K562 (cell line): ENCODE measurements at regions not wholly inside any gene's neighbourhood (a gene's known extent, or its start where the extent isn't known, plus 50 kb on each side); places are given as distances from the start of the nearest gene placed in this dataset.
"Not testable (repeated sequence)": the region's sequence is repeated elsewhere in the genome, so short reads cannot be mapped to it uniquely, and the experiment has no call there.

Experiments used
- ATAC-seq: fragments of 200-7000 bp; cut with Tn5 transposase; 3 replicates; pipeline ENCODE4 v1.9.1; 2020; ENCODE audit warnings: moderate library complexity
- BruUV-seq: library from RNA; stranded (reverse); fragments of 400-500 nt; replicated peaks from 2 replicates; lab custom pipeline; 2021; lab: Mats Ljungman, UMichigan
- CTCF ChIA-PET: fragments of 300-600 bp; formaldehyde crosslinking; extraction: SDS; loops from one replicate; lab custom pipeline; 2021; ENCODE audit warnings: low intra/inter-chr PET ratio; lab: Yijun Ruan, JAX
- POLR2A ChIA-PET: fragments of 300-600, 350-650 bp; sonication (Branson Sonifier 250); formaldehyde crosslinking; extraction: SDS; loops from one replicate; lab custom pipeline; 2021; ENCODE audit warnings: antibody characterized with exemption, inconsistent platforms; lab: Yijun Ruan, JAX
- DNase-seq, 4 experiments: peaks; one replicate each; pipeline versions ENCODE4 v3.0.0 to v3.0.0-alpha.2; 2011 to 2018; ENCODE audit warnings: low spot score in 3 of 4, mixed read lengths in 3 of 4; ENCODE audit errors: extremely low read depth in 1 of 4
- FAIRE-seq: peaks from 2 replicates; lab custom pipeline; 2011; peaks lifted over from hg19 to GRCh38; lab: Jason Lieb, UNC
- H2AFZ ChIP-seq: 2 replicates; pipeline ENCODE4 v1.6.0; 2011; ENCODE audit warnings: low read depth, low read length, control low read depth, inconsistent platforms
- H3K27ac ChIP-seq: fragments of 200-600 bp; 3 replicates; pipeline ENCODE4 v1.8.0; 2011; ENCODE audit warnings: low read depth, mild to moderate bottlenecking, control low read depth, inconsistent platforms, low read length, moderate library complexity, mixed read lengths; ENCODE audit errors: extremely low read depth
- H3K27me3 ChIP-seq, 2 experiments: fragments of 300-600 bp in 1 of 2; 2 replicates in 1 of 2; 3 replicates in 1 of 2; pipeline versions ENCODE4 v1.6.0 to v1.8.0; 2011; ENCODE audit warnings: inconsistent platforms in 2 of 2, low read length in 2 of 2, mild to moderate bottlenecking in 1 of 2, mixed read lengths in 1 of 2, moderate library complexity in 1 of 2; ENCODE audit not compliant: control insufficient read depth in 2 of 2, insufficient read depth in 2 of 2
- H3K36me3 ChIP-seq: fragments of 300-600 bp; 3 replicates; pipeline ENCODE4 v1.8.0; 2011; ENCODE audit warnings: mild to moderate bottlenecking, low read length, inconsistent platforms; ENCODE audit not compliant: control insufficient read depth, insufficient read depth
- H3K4me1 ChIP-seq, 2 experiments: fragments of 200-600 bp in 1 of 2; replicated peaks in 1 of 2; 2 replicates in 1 of 2; 3 replicates in 1 of 2; pipeline versions ENCODE4 v1.5.1 to v1.8.0; 2011; ENCODE audit warnings: inconsistent platforms in 2 of 2, low read length in 2 of 2, mild to moderate bottlenecking in 1 of 2, mixed read lengths in 1 of 2, moderate library complexity in 1 of 2; ENCODE audit not compliant: control insufficient read depth in 2 of 2, insufficient read depth in 2 of 2
- H3K4me2 ChIP-seq: 2 replicates; pipeline ENCODE4 v1.6.1; 2011; ENCODE audit warnings: low read length, control low read depth, inconsistent platforms, mixed read lengths; ENCODE audit not compliant: insufficient read depth
- H3K4me3 ChIP-seq: fragments of 200-600 bp; sonication (generic), shearing (Covaris generic); 2 replicates; pipeline ENCODE4 v1.5.1; 2016; ENCODE audit warnings: control low read depth, inconsistent platforms
- H3K79me2 ChIP-seq: fragments of 200-600 bp; 3 replicates; pipeline ENCODE4 v1.8.0; 2011; ENCODE audit warnings: low read length, inconsistent platforms; ENCODE audit not compliant: control insufficient read depth, insufficient read depth
- H3K9ac ChIP-seq, 2 experiments: 2 replicates each; pipeline versions ENCODE4 v1.6.0 to v1.6.1; 2011; ENCODE audit warnings: low read depth in 2 of 2, low read length in 2 of 2, control low read depth in 1 of 2, inconsistent platforms in 1 of 2, mild to moderate bottlenecking in 1 of 2, mixed read lengths in 1 of 2; ENCODE audit not compliant: insufficient read depth in 1 of 2
- H3K9me1 ChIP-seq: one replicate; pipeline ENCODE4 v1.6.0; 2011; ENCODE audit warnings: inconsistent platforms, mild to moderate bottlenecking, low read length, moderate library complexity; ENCODE audit not compliant: control insufficient read depth, insufficient read depth
- H3K9me3 ChIP-seq: replicated peaks from 2 replicates; pipeline ENCODE4 v1.5.1; 2011; ENCODE audit warnings: low read depth, low read length, inconsistent platforms; ENCODE audit not compliant: control insufficient read depth, insufficient read depth
- H4K20me1 ChIP-seq: replicated peaks from 2 replicates; pipeline ENCODE4 v1.6.1; 2011; ENCODE audit warnings: low read length, inconsistent platforms, mixed read lengths; ENCODE audit not compliant: control insufficient read depth, insufficient read depth
- ATF7 ChIP-seq: fragments of 450-650 bp; IDR thresholded peaks from 2 replicates; pipeline ENCODE4 v1.7.1; 2014; ENCODE audit warnings: mild to moderate bottlenecking, moderate library complexity
- BCOR ChIP-seq: fragments of 450-650 bp; IDR thresholded peaks from 2 replicates; pipeline ENCODE4 v1.6.1; 2016
- NFIC ChIP-seq: fragments of 450-650 bp; IDR thresholded peaks from 2 replicates; pipeline ENCODE4 v1.6.1; 2017; ENCODE audit warnings: mild to moderate bottlenecking, inconsistent platforms
- RBM25 ChIP-seq: fragments of 200-400 bp; formaldehyde crosslinking; IDR thresholded peaks from 2 replicates; pipeline ENCODE4 v1.6.1; 2018; ENCODE audit warnings: low read length, low read depth, moderate library complexity; ENCODE audit not compliant: severe bottlenecking
- ZNF146 ChIP-seq: IDR thresholded peaks from one replicate; pipeline ENCODE4 v1.6.1; 2018; ENCODE audit warnings: missing compliant biosample characterization; ENCODE audit not compliant: unreplicated experiment
- WGBS: fragments of 100-300 bp; shearing (Covaris generic); methylation state at CpG from one replicate; pipeline ENCODE4 v1.1.6; 2016; ENCODE audit warnings: low coverage, mixed read lengths; ENCODE audit not compliant: insufficient coverage; ENCODE audit errors: missing lambda C conversion rate; 5-methylcytosine and 5-hydroxymethylcytosine counted together
- in situ Hi-C: fragments of 300-500 bp; cut with MboI; formaldehyde crosslinking; loops from 4 replicates; pipeline ENCODE4 v1.15.0; 2018; ENCODE audit warnings: inconsistent platforms, mixed read lengths
- intact Hi-C: fragments of 100-400 bp; cut with micrococcal nuclease; formaldehyde crosslinking; loops from 2 replicates; pipeline ENCODE4 v1.14.2; 2022
- TF ChIP-seq, protein P1 (sequence below): fragments of 450-650 bp; IDR thresholded peaks from 2 replicates; pipeline ENCODE4 v1.6.1; 2016; ENCODE audit warnings: low read depth

DNA sequence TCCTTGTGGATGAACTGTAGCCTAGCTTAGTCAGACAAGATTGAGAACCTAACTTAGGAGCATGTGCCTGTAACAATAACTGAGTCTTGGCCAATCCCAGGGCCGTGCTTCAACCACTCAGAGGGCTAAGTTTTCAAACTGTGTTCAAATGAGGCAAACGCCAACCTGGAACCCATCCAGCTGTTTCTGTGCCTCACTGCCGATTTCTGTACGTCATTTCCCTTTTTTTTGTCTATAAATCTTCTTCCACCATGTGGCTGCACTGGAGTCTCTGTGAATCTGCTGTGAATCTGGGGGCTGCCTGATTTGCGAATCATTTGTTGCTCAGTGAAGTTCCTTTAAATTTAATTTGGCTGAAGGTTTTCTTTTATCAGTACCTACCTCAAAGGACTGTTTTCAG, 115.0 kb upstream of the CHD6 start (continued):
- TF ChIP-seq, protein P1, sequence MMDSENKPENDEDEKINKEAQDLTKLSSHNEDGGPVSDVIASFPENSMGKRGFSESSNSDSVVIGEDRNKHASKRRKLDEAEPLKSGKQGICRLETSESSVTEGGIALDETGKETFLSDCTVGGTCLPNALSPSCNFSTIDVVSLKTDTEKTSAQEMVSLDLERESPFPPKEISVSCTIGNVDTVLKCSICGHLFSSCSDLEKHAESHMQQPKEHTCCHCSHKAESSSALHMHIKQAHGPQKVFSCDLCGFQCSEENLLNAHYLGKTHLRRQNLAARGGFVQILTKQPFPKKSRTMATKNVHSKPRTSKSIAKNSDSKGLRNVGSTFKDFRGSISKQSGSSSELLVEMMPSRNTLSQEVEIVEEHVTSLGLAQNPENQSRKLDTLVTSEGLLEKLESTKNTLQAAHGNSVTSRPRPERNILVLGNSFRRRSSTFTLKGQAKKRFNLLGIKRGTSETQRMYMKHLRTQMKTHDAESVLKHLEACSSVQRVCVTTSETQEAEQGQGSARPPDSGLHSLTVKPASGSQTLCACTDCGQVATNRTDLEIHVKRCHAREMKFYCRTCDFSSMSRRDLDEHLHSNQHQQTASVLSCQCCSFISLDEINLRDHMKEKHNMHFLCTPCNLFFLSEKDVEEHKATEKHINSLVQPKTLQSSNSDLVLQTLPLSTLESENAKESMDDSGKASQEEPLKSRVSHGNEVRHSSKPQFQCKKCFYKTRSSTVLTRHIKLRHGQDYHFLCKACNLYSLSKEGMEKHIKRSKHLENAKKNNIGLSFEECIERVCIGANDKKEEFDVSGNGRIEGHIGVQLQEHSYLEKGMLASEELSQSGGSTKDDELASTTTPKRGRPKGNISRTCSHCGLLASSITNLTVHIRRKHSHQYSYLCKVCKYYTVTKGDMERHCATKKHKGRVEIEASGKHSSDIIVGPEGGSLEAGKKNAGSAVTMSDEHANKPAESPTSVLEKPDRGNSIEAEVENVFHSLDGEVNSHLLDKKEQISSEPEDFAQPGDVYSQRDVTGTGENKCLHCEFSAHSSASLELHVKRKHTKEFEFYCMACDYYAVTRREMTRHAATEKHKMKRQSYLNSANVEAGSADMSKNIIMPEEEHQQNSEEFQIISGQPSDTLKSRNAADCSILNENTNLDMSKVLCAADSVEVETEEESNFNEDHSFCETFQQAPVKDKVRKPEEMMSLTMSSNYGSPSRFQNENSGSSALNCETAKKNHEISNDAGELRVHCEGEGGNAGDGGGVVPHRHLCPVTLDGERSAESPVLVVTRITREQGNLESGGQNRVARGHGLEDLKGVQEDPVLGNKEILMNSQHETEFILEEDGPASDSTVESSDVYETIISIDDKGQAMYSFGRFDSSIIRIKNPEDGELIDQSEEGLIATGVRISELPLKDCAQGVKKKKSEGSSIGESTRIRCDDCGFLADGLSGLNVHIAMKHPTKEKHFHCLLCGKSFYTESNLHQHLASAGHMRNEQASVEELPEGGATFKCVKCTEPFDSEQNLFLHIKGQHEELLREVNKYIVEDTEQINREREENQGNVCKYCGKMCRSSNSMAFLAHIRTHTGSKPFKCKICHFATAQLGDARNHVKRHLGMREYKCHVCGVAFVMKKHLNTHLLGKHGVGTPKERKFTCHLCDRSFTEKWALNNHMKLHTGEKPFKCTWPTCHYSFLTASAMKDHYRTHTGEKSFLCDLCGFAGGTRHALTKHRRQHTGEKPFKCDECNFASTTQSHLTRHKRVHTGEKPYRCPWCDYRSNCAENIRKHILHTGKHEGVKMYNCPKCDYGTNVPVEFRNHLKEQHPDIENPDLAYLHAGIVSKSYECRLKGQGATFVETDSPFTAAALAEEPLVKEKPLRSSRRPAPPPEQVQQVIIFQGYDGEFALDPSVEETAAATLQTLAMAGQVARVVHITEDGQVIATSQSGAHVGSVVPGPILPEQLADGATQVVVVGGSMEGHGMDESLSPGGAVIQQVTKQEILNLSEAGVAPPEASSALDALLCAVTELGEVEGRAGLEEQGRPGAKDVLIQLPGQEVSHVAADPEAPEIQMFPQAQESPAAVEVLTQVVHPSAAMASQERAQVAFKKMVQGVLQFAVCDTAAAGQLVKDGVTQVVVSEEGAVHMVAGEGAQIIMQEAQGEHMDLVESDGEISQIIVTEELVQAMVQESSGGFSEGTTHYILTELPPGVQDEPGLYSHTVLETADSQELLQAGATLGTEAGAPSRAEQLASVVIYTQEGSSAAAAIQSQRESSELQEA: no peak
- TF ChIP-seq ATF7 (0 out of 2 replicates have a peak, but pooled peaks have one; percentile 29), NFIC (0 out of 2 replicates have a peak, but pooled peaks have one; percentile 40)

- peak; percentile 16; the same call in 1 of the 2 replicates for TF ChIP-seq BCOR
- TF ChIP-seq ZNF146 (CRISPR knock-in tag): peak; percentile 56
- TF ChIP-seq RBM25: peak; percentile 34
- H3K4me3 ChIP-seq, H3K9me3 ChIP-seq, BruUV-seq, H4K20me1 ChIP-seq, H3K9ac ChIP-seq, intact Hi-C loops, FAIRE-seq, DNase-seq, in situ Hi-C loops, H3K4me1 ChIP-seq, H3K27ac ChIP-seq, H3K36me3 ChIP-seq, H3K9me1 ChIP-seq, CTCF ChIA-PET, ATAC-seq, H2AFZ ChIP-seq, H3K79me2 ChIP-seq, H3K27me3 ChIP-seq, H3K4me2 ChIP-seq: not testable (repeated sequence)
- POLR2A ChIA-PET: interaction anchor here (1.5 kb wide), 1 partner anchor 12 kb away, joined by 7 read pairs; no protein-coding TSS in a partner anchor
- WGBS: 34% methylated on average over 3 of the region's 3 CpGs
Observed at GRCh38 chr20:41731198-41731597, 113.0 kb upstream of the CHD6 start.
